A549 (cell line): ENCODE measurements at regions not wholly inside any gene's neighbourhood (a gene's known extent, or its start where the extent isn't known, plus 50 kb on each side); places are given as distances from the start of the nearest gene placed in this dataset.

Experiments used
- BHLHE40 ChIP-seq: IDR thresholded peaks from 2 replicates; pipeline ENCODE4 v1.6.1; 2012; ENCODE audit warnings: low read depth, low read length, inconsistent platforms
- CEBPB ChIP-seq, 2 experiments: fragments of >200 bp in 1 of 2; sonication (Bioruptor Twin) in 1 of 2; formaldehyde crosslinking in 1 of 2; IDR thresholded peaks; 2 replicates each; pipeline ENCODE4 v1.6.1; 2012 to 2016
- CHD4 ChIP-seq: fragments of 200-600 bp; sonication (generic); IDR thresholded peaks from 2 replicates; pipeline ENCODE4 v1.6.1; 2016; ENCODE audit warnings: antibody characterized with exemption, mild to moderate bottlenecking, borderline replicate concordance
- EHF ChIP-seq: fragments of 250-450 bp; sonication (Bioruptor Pico); IDR thresholded peaks from 2 replicates; pipeline ENCODE4 v1.5.0; 2020; ENCODE audit warnings: mild to moderate bottlenecking
- EHMT2 ChIP-seq: fragments of 200-600 bp; sonication (generic); IDR thresholded peaks from 2 replicates; pipeline ENCODE4 v1.6.1; 2016; ENCODE audit warnings: antibody characterized with exemption, low read depth, mild to moderate bottlenecking, moderate library complexity
- EP300 ChIP-seq, 2 experiments: fragments of >200 bp; sonication (Bioruptor Twin); formaldehyde crosslinking; IDR thresholded peaks; 2 replicates in 1 of 2; 3 replicates in 1 of 2; pipeline ENCODE4 v1.6.1; 2016 to 2017
- POLR2A ChIP-seq: IDR thresholded peaks from 2 replicates; pipeline ENCODE4 v1.6.1; 2012; ENCODE audit warnings: mild to moderate bottlenecking, low read length
- POLR2AphosphoS2 ChIP-seq: conservative IDR thresholded peaks from 2 replicates; pipeline ENCODE4 v1.6.1; 2012; ENCODE audit warnings: low read length, improper control_type of control experiment, inconsistent platforms
- ZSCAN20 ChIP-seq: fragments of 250-450 bp; sonication (Bioruptor Pico); IDR thresholded peaks from 2 replicates; pipeline ENCODE4 v1.8.0; 2022; ENCODE audit warnings: mild to moderate bottlenecking, moderate library complexity

GRCh38 chr22:27406389-27406861 lies 395.1 kb downstream of the MN1 start:
- TF ChIP-seq EP300 (IDR thresholded peaks at IDR 0.05), result no peak
- TF ChIP-seq EHMT2, result no peak
- TF ChIP-seq POLR2AphosphoS2, result no peak
- no peak for TF ChIP-seq POLR2A
- no peak for TF ChIP-seq BHLHE40
- no peak for TF ChIP-seq EHF (CRISPR knock-in tag)
- no peak for TF ChIP-seq CEBPB (IDR thresholded peaks at IDR 0.05)
- TF ChIP-seq CHD4, result no peak
- TF ChIP-seq ZSCAN20, result no peak
